HL-60 (cell line): ENCODE measurements at regions not wholly inside any gene's neighbourhood (a gene's known extent, or its start where the extent isn't known, plus 50 kb on each side); places are given as distances from the start of the nearest gene placed in this dataset.

Experiments used
- DNase-seq, 2 experiments: peaks; one replicate each; pipeline ENCODE4 v3.0.0-alpha.2; 2010 to 2020; ENCODE audit warnings: low read depth in 1 of 2, low spot score in 1 of 2
- H3K27ac ChIP-seq: fragments of 250-450 bp; sonication (Bioruptor Pico); replicated peaks from 2 replicates; pipeline ENCODE4 v1.5.1; 2020; ENCODE audit warnings: mild to moderate bottlenecking, moderate library complexity
- H3K27me3 ChIP-seq: fragments of 250-450 bp; sonication (Bioruptor Pico); 2 replicates; pipeline ENCODE4 v1.5.1; 2021; ENCODE audit warnings: mild to moderate bottlenecking, moderate library complexity; ENCODE audit not compliant: insufficient read depth, poor library complexity, severe bottlenecking
- H3K4me3 ChIP-seq: replicated peaks from 2 replicates; pipeline ENCODE4 v1.5.1; 2011; ENCODE audit warnings: mild to moderate bottlenecking, control low read depth, low read length; ENCODE audit not compliant: insufficient read depth
- CTCF ChIP-seq: IDR thresholded peaks from one replicate; pipeline ENCODE4 v1.5.1; 2011; ENCODE audit warnings: low read length, control low read depth, inconsistent platforms; ENCODE audit not compliant: insufficient read depth
- GABPA ChIP-seq: IDR thresholded peaks from 2 replicates; pipeline ENCODE4 v1.6.1; 2012; ENCODE audit warnings: low read depth
- POLR2AphosphoS5 ChIP-seq: IDR thresholded peaks from 2 replicates; pipeline ENCODE4 v1.6.1; 2012; ENCODE audit warnings: low read depth
- REST ChIP-seq: IDR thresholded peaks from 2 replicates; pipeline ENCODE4 v1.6.1; 2012; ENCODE audit warnings: low read depth; ENCODE audit not compliant: insufficient replicate concordance
- SPI1 ChIP-seq: IDR thresholded peaks from 2 replicates; pipeline ENCODE4 v1.6.1; 2012; ENCODE audit warnings: low read depth, mild to moderate bottlenecking, borderline replicate concordance

GRCh38 chr13:39864221-39864620, 208.8 kb downstream of the COG6 start:
- no peak for TF ChIP-seq SPI1
- no peak for TF ChIP-seq CTCF
- no peak for TF ChIP-seq GABPA
- TF ChIP-seq REST = no peak
- no peak for TF ChIP-seq POLR2AphosphoS5
- DNase-seq = no peak
- H3K27ac ChIP-seq = no peak overlapping the region
- H3K4me3 ChIP-seq = no peak overlapping the region
- H3K27me3 ChIP-seq = peaks cover 5% of the 10 kb centered on the region

- no peak overlapping the region for H3K4me3 ChIP-seq
- H3K27ac ChIP-seq = no peak overlapping the region
- H3K27me3 ChIP-seq = peaks cover 7% of the 10 kb centered on the region
- no peak for DNase-seq
- TF ChIP-seq SPI1 (no peak), CTCF (no peak)
Measured at GRCh38 chr13:39866722-39867121, 211.3 kb downstream of the COG6 start.

- Histone ChIP-seq H3K27ac (no peak overlapping the region), H3K4me3 (no peak overlapping the region), H3K27me3 (peaks cover 7% of the 10 kb centered on the region)
- DNase-seq = no peak
- no peak for TF ChIP-seq SPI1
- TF ChIP-seq POLR2AphosphoS5 = no peak
- no peak for TF ChIP-seq REST
- no peak for TF ChIP-seq GABPA
- no peak for TF ChIP-seq CTCF
Measured at GRCh38 chr13:39867807-39868206, 212.3 kb downstream of the COG6 start.

- Histone ChIP-seq H3K4me3 (no peak overlapping the region), H3K27ac (no peak overlapping the region), H3K27me3 (peaks cover 7% of the 10 kb centered on the region)
- DNase-seq = no peak
- TF ChIP-seq POLR2AphosphoS5 (no peak), SPI1 (no peak), REST (no peak), GABPA (no peak), CTCF (no peak)
Measured at GRCh38 chr13:39870197-39870747, 214.8 kb downstream of the COG6 start.
